ENCODE measurements at regions not wholly inside any gene's neighbourhood (a gene's known extent, or its start where the extent isn't known, plus 50 kb on each side); places are given as distances from the start of the nearest gene placed in this dataset.

DNA sequence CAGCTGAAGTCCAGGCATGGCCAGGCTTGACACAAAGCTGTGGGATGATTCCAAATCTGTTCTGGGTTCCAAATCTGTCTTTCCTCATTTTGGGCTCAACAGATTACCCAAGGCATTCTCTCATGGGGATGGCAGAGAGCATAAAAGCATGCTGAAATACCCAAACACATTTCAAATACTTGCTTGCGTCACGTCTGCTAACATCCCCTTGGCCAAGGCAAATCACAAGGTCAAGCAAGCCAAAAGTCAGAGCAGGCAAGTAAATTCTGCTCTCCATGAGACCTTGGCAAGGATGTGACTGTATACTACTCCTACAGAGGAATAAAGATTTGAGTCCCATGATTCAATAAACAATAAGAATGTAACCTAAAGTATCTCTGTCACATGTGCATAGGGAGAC, 306.7 kb downstream of the EPB41L4A start:
- Mint-ChIP-seq H3K4me3 (no peak overlapping the region), H3K27ac (no peak overlapping the region), H3K4me1 (no peaks in the 10 kb centered on the region), H3K9me3 (no peaks in the 10 kb centered on the region), H3K27me3 (peaks cover 7% of the 10 kb centered on the region), H3K36me3 (no peaks in the 10 kb centered on the region)
- no peak for DNase-seq

DNA sequence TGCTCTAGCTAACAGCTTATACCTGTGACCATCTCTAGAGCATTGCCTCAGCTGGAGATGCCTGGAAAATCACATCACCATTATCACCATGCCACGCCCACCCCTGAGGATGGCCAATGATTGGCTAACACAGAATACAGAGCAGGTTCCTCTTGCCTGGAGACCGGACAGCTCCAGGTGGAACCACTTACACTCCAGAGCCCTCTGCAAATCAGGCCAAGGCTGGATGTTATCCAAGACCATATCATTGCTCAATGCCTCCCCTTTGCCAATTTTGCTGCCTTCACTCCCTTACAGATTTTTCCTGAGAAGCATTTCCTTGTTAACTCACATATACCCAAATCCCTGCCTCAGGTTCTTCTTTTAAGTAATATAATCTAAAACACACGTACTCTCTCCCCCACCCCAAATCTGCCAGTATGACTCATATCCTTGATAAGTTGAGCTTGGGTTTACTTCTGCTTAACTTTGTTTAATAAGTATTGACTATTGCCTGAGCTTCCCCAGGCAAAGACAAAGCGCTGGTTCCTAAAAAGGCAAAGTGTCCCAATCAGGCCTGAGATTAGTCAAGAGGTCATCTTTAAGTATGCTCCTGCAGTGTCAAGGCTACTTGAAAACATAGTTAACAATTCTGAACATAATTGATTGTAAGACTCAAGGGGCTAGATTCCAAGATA, 309.6 kb downstream of the EPB41L4A start:
- H3K27me3 Mint-ChIP-seq: peaks cover 10% of the 10 kb centered on the region
- H3K4me1 Mint-ChIP-seq: no peaks in the 10 kb centered on the region

DNA sequence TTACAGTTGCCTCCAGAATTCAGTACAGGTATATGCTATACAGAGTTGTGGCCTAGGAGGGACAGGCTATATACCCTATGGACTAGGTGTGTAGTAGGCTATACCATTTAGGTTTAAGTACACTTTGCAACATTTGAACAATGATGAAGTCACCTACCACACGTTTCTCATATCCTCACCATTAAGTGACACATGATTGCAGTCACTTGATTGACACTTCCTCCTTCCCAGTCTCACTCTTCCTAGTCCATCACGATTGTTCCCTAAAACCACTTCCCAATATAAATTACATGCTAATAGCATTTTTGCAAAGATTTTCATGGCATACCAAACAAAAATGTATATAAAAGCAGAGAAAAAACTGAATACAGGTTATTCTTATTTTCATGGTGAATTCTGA, 312.2 kb downstream of the EPB41L4A start:
- no peak overlapping the region for H3K4me3 Mint-ChIP-seq
- H3K36me3 Mint-ChIP-seq: no peaks in the 10 kb centered on the region
- H3K27me3 Mint-ChIP-seq: peaks cover 13% of the 10 kb centered on the region
- no peak for DNase-seq
- no peak overlapping the region for H3K27ac Mint-ChIP-seq
- no peaks in the 10 kb centered on the region for H3K9me3 Mint-ChIP-seq
- H3K4me1 Mint-ChIP-seq: no peaks in the 10 kb centered on the region

More for the DNA sequence above, 309.6 kb downstream of the EPB41L4A start:
- Mint-ChIP-seq H3K4me3 (no peak overlapping the region), H3K27ac (no peak overlapping the region), H3K9me3 (no peaks in the 10 kb centered on the region), H3K36me3 (no peaks in the 10 kb centered on the region)
- no peak for DNase-seq

DNA sequence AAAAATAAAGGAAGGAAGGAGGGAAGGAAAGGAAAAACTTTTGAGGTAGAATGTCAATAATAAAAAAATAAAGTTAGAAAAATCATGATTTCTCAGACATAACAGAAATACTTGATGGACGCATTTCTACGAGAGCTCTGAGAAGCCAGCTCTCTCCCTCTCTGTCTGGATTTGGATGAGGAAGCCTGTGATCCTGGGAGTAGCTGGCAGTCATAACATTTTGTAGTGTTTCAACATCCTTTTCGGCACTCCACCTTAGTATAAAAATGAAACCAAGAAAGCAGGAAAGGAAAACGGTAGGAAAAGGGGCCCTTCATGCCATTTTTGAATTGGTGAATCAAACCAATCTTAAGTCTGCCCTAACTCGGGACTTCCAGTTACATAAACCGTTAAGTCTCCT, 321.3 kb downstream of the EPB41L4A start:
- H3K9me3 Mint-ChIP-seq: peaks cover 1% of the 10 kb centered on the region
- no peak overlapping the region for H3K4me3 Mint-ChIP-seq
- no peak for DNase-seq
- H3K27ac Mint-ChIP-seq: no peak overlapping the region
- peaks cover 4% of the 10 kb centered on the region for H3K27me3 Mint-ChIP-seq
- no peaks in the 10 kb centered on the region for H3K36me3 Mint-ChIP-seq
- H3K4me1 Mint-ChIP-seq: no peaks in the 10 kb centered on the region

DNA sequence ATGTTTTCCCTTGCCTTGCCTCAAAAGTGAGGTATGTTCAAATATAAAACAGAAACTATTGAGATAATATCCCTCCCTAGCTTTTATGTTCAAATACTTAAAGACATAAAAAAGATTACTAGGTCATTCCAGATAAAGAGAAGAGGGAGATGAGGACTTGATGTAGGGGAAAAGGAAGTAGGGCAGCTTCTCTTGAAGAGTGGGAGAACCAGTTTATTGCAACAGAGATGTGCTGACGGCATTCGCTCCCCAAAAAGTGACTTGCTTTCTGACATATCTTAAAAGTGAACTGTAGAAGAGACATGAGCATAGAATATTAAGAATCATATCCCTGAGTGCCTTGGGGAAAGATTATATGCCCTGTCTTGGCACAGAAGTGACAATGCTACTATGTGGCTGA, 330.2 kb upstream of the NREP start:
- H3K27ac Mint-ChIP-seq: no peak overlapping the region
- H3K4me3 Mint-ChIP-seq: no peak overlapping the region
- H3K4me1 Mint-ChIP-seq: no peaks in the 10 kb centered on the region
- DNase-seq: no peak
- H3K9me3 Mint-ChIP-seq: no peaks in the 10 kb centered on the region
- no peaks in the 10 kb centered on the region for H3K36me3 Mint-ChIP-seq
- peaks cover 9% of the 10 kb centered on the region for H3K27me3 Mint-ChIP-seq

DNA sequence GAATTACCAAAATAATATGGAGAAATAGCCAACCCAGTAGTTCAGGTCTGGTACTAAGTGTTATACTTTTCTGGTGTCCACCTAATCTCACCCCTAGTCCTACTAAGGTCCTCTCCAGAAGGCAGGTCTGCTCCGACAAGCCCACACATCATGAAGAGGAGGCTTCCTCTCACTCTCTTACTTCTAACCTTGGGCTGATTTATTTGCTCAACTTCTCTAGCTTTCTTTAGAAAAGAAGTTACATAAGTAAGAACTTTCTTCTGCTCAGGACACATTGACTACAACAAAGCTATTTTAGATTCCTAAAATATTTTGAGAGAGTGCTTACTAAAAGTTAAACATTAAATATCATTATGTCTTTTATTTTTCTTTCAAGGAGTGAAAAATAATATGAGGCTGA, 329.7 kb upstream of the NREP start:
- Mint-ChIP-seq H3K27me3 (peaks cover 9% of the 10 kb centered on the region), H3K4me3 (no peak overlapping the region), H3K27ac (no peak overlapping the region), H3K4me1 (no peaks in the 10 kb centered on the region), H3K9me3 (no peaks in the 10 kb centered on the region), H3K36me3 (no peaks in the 10 kb centered on the region)
- DNase-seq: no peak

DNA sequence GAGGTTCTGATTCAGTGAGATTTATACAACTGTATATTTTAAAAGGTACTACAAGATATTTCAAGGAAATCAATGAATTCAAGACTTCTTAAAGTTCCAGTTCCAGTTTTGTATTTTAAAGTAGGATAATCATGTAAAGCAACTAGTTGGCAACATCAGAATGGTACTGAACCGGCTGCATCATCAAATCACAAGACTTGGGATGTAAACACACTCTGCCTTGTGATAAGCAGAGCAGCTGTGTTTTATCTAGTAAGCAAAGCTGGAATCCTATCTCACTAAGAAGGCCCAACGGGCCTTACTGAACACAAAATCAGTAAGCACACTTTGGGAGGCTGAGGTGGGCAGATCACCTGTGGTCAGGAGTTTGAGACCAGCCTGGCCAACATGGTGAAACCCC, 327.2 kb upstream of the NREP start:
- Mint-ChIP-seq H3K27me3 (peaks cover 9% of the 10 kb centered on the region), H3K36me3 (no peaks in the 10 kb centered on the region), H3K27ac (no peak overlapping the region), H3K4me1 (no peaks in the 10 kb centered on the region), H3K9me3 (no peaks in the 10 kb centered on the region), H3K4me3 (no peak overlapping the region)
- DNase-seq: no peak

DNA sequence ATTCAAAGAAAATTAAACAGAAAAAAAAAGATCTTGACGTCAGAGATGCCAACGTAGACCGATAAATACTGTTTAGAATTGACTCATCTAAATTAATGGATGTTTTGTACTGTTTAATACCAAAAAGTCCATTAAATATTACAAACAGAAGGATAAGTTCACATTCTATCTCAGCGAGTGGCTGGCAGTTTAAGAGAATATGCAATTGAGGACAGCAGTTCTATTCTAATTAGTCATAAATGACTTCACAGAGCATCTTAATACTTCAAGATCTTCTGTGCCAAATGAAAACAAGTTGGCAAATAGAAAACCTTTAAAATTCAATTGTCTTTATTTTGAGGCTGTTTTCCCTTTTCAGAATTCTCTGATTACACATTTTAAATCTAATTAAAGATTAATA, 326.6 kb upstream of the NREP start:
- DNase-seq: no peak
- Mint-ChIP-seq H3K9me3 (no peaks in the 10 kb centered on the region), H3K4me1 (no peaks in the 10 kb centered on the region), H3K27ac (no peak overlapping the region), H3K27me3 (peaks cover 9% of the 10 kb centered on the region), H3K36me3 (no peaks in the 10 kb centered on the region), H3K4me3 (no peak overlapping the region)

DNA sequence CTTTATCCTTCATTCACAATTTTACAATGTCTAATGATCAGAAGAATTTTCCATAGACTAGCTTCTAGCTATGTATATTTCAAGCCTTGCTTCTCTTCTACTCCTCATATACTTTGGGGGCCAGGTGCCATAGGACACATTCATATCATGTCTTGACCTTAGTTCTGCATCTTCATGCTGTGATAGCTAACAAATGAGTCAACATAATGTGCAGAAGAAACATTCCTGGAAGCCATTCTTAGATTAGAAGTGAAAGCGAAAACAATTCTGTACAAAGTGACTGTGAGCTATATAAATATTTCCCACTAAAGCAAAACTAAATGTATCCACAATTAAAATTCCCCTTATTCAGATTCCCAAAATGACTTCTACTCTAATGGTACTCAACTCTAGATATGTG, 320.2 kb upstream of the NREP start:
- peaks cover 3% of the 10 kb centered on the region for H3K27me3 Mint-ChIP-seq
- no peaks in the 10 kb centered on the region for H3K36me3 Mint-ChIP-seq
- H3K4me1 Mint-ChIP-seq: peaks cover 1% of the 10 kb centered on the region
- no peak overlapping the region for H3K4me3 Mint-ChIP-seq
- H3K27ac Mint-ChIP-seq: no peak overlapping the region
- H3K9me3 Mint-ChIP-seq: no peaks in the 10 kb centered on the region
- DNase-seq: no peak

DNA sequence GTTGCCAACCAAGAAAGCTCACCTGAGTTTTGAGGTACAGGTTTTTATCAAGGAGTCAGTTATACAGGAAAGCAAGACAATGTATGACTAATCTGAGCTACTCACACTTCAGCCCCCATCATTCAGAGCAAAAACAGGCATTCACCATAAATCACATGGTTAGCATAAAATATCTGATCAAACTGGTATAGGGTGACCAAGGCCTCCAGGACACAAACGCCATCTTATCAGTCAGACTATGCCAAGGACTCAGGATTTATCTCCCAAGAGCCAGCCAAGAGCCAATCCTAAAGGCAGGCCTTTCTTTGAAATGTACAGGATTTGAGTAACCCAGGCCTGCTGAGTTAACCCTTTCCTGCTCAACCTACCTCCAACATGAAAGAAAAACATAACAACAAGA, 313.0 kb upstream of the NREP start:
- no peaks in the 10 kb centered on the region for H3K9me3 Mint-ChIP-seq

DNA sequence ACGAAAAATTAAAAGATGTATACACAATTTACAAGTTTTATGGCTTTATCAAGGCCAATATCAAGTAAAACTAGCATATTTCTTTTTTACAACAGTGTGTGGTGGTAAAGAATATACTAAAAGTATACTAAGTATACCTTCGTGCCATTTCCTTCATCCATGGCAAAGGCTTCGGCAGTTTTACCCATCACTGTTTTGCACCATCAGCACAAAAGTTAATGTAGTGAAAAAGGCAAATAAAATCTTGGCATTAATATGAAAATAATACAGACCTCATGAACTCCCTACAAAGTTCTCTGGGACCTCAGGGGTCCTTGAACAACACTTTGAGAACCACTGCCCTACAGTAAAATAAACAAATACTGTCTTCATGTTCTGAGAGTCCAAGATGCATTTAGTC, 312.3 kb upstream of the NREP start:
- no peak for DNase-seq

More for the DNA sequence above, 313.0 kb upstream of the NREP start:
- Mint-ChIP-seq H3K4me3 (no peak overlapping the region), H3K36me3 (no peaks in the 10 kb centered on the region), H3K27ac (no peak overlapping the region), H3K27me3 (peaks cover 15% of the 10 kb centered on the region), H3K4me1 (no peaks in the 10 kb centered on the region)
- DNase-seq: no peak

DNA sequence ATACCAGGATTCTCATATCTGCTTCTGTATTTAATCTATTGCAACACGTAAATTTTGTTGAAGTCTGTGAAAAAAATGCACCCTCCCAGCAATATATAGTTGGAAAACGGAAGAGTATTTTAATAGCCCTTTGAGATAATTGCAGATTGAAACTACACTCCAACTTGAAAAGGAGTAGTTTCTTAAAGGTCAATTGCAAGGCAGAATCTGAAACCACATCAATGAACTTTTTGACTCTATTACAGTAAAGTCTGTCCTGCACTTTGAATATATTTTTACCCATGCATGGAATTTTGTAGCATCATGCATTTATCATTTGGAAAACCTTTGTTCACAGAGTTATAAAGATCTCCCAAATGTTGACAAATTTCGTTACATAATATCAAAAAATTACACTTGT, 311.6 kb upstream of the NREP start:
- no peak for DNase-seq
- H3K4me3 Mint-ChIP-seq: no peak overlapping the region
- H3K36me3 Mint-ChIP-seq: no peaks in the 10 kb centered on the region
- no peak overlapping the region for H3K27ac Mint-ChIP-seq
- no peaks in the 10 kb centered on the region for H3K4me1 Mint-ChIP-seq
- peaks cover 11% of the 10 kb centered on the region for H3K27me3 Mint-ChIP-seq
- H3K9me3 Mint-ChIP-seq: no peaks in the 10 kb centered on the region

More for the DNA sequence above, 312.3 kb upstream of the NREP start:
- Mint-ChIP-seq H3K27me3 (peaks cover 15% of the 10 kb centered on the region), H3K36me3 (no peaks in the 10 kb centered on the region), H3K9me3 (no peaks in the 10 kb centered on the region), H3K27ac (no peak overlapping the region), H3K4me1 (no peaks in the 10 kb centered on the region), H3K4me3 (no peak overlapping the region)

DNA sequence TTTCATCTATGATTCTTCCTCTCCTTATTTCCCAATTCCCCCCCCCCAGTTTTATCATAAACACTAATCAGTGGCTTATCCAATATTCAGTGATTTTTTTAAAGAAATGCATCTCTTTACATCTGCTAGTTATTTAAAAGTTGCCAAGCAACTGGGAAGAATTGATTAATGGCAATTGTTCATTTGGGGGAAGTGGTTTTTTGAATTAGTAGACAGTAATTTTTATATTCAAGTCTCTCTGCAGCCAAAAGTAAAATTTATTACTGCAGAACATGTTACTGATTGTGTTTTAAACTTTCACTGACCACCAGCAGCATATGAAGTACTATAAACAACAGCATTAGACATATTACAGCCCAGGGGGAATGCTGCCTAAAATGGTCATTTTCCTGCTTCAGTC, 308.8 kb upstream of the NREP start:
- peaks cover 11% of the 10 kb centered on the region for H3K27me3 Mint-ChIP-seq
- H3K9me3 Mint-ChIP-seq: no peaks in the 10 kb centered on the region
- no peaks in the 10 kb centered on the region for H3K36me3 Mint-ChIP-seq
- no peak overlapping the region for H3K4me3 Mint-ChIP-seq
- no peak for DNase-seq
- no peaks in the 10 kb centered on the region for H3K4me1 Mint-ChIP-seq
- no peak overlapping the region for H3K27ac Mint-ChIP-seq

DNA sequence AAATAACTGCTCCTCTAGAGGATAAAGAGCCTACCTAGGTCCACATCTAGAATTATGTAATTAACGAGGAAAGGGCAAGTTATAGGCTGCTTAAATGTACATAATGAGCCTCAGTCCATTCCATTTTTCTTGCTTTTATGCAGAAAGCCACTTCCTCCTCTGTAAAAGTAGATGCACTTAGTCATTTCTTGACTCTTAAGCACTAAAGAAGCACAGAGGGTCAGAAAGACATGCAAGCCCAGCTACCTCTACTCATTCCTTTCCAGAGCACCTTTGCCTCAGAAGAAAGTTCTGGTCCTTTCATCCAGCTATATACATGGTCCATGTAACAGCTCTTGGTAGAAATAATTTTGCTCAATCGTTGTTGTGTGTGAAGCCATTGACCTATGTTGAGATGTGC, 308.0 kb upstream of the NREP start:
- H3K4me1 Mint-ChIP-seq: no peaks in the 10 kb centered on the region
- H3K27me3 Mint-ChIP-seq: peaks cover 11% of the 10 kb centered on the region

DNA sequence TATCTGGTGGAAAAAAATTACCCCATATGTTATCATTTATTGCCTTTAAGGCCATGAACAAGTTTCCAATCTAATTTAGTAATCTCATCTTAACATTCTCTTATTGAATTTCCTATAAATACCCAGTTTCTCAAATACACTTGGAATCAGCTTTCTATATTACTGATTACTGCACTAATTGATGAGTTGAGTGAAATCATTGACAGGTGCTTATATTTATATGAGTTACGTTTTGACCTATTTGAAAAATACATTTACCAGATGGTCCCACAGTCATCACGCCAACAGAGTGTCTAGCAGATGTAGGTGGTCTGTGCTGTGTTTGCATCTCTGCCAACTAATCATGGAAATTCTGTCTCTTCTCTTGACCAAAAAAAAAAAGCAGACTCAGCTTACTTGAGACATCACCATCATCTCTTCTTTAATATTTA, 307.3 kb upstream of the NREP start:
- Mint-ChIP-seq H3K4me3 (no peak overlapping the region), H3K9me3 (no peaks in the 10 kb centered on the region), H3K36me3 (no peaks in the 10 kb centered on the region), H3K27me3 (peaks cover 11% of the 10 kb centered on the region), H3K27ac (no peak overlapping the region), H3K4me1 (no peaks in the 10 kb centered on the region)
- DNase-seq: no peak

More for the DNA sequence above, 308.0 kb upstream of the NREP start:
- Mint-ChIP-seq H3K4me3 (no peak overlapping the region), H3K36me3 (no peaks in the 10 kb centered on the region), H3K9me3 (no peaks in the 10 kb centered on the region), H3K27ac (no peak overlapping the region)
- DNase-seq: no peak

DNA sequence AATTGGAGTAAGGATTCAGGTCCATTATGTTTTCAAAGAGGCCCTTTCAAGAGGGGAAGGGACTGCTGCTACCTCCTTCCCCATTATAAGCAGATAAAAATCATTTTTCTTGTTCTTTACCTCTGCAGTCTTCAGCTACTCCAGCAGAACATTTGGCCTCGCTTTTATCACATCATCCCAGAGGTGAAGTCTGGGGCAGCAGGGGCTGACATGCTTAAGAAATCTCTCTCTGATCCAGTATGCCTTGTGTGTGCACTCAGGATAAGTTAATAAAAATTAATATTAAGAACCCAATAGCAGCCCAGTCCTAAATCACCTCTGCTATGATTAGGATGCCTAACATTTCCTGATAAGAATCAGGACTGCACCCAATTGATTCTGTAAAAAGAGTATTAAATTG, 306.9 kb upstream of the NREP start:
- Mint-ChIP-seq H3K9me3 (no peaks in the 10 kb centered on the region), H3K4me3 (no peak overlapping the region), H3K27ac (no peak overlapping the region), H3K27me3 (peaks cover 11% of the 10 kb centered on the region), H3K36me3 (no peaks in the 10 kb centered on the region), H3K4me1 (no peaks in the 10 kb centered on the region)
- DNase-seq: no peak
